ENCODE measurements at regions not wholly inside any gene's neighbourhood (a gene's known extent, or its start where the extent isn't known, plus 50 kb on each side); places are given as distances from the start of the nearest gene placed in this dataset.

DNA sequence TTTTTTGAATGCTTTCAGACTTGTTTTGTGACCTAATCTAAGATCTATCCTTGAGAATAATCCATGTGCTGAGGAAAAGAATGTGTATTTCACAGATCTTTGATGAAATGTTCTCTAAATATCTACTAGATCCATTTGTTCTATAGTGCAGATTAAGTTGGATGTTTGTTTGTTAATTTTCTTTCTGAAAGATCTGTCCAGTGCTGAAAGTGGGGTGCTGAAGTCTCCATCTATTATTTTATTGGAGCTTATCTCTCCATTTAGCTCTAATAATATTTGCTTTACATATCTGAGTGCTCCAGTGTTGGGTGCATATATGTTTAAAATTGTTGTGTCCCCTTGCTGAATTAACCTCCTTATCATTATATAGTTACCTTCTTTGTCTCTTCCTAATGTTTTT, 303.6 kb downstream of the HTR1B start (continued):
- TF ChIP-seq FOXA1 (IDR thresholded peaks at IDR 0.05) (no peak), RXRA (IDR thresholded peaks at IDR 0.05) (no peak)

DNA sequence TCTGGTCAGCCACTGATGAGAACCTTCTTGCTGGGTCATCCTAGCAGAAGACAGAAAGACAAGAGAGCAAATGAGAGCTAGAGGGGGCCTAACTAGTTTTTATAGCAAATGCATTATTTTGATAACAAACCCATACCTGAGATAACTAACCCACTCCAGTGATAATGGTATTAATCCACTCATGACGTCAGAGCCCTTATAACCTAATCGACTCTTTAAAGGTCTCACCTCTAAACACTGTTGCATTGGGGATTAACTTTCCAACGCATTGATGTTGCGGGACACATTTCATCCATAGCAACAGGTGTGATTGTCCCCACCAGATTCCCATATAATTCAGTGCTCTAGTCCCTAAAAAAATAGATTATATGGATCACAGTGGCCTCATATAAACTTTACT, 312.1 kb downstream of the HTR1B start:
- TF ChIP-seq, protein P1, sequence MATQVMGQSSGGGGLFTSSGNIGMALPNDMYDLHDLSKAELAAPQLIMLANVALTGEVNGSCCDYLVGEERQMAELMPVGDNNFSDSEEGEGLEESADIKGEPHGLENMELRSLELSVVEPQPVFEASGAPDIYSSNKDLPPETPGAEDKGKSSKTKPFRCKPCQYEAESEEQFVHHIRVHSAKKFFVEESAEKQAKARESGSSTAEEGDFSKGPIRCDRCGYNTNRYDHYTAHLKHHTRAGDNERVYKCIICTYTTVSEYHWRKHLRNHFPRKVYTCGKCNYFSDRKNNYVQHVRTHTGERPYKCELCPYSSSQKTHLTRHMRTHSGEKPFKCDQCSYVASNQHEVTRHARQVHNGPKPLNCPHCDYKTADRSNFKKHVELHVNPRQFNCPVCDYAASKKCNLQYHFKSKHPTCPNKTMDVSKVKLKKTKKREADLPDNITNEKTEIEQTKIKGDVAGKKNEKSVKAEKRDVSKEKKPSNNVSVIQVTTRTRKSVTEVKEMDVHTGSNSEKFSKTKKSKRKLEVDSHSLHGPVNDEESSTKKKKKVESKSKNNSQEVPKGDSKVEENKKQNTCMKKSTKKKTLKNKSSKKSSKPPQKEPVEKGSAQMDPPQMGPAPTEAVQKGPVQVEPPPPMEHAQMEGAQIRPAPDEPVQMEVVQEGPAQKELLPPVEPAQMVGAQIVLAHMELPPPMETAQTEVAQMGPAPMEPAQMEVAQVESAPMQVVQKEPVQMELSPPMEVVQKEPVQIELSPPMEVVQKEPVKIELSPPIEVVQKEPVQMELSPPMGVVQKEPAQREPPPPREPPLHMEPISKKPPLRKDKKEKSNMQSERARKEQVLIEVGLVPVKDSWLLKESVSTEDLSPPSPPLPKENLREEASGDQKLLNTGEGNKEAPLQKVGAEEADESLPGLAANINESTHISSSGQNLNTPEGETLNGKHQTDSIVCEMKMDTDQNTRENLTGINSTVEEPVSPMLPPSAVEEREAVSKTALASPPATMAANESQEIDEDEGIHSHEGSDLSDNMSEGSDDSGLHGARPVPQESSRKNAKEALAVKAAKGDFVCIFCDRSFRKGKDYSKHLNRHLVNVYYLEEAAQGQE (IDR thresholded peaks at IDR 0.05): no peak
- TF ChIP-seq, protein P2, sequence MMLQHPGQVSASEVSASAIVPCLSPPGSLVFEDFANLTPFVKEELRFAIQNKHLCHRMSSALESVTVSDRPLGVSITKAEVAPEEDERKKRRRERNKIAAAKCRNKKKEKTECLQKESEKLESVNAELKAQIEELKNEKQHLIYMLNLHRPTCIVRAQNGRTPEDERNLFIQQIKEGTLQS (IDR thresholded peaks at IDR 0.05): no peak
- TF ChIP-seq, protein P3, sequence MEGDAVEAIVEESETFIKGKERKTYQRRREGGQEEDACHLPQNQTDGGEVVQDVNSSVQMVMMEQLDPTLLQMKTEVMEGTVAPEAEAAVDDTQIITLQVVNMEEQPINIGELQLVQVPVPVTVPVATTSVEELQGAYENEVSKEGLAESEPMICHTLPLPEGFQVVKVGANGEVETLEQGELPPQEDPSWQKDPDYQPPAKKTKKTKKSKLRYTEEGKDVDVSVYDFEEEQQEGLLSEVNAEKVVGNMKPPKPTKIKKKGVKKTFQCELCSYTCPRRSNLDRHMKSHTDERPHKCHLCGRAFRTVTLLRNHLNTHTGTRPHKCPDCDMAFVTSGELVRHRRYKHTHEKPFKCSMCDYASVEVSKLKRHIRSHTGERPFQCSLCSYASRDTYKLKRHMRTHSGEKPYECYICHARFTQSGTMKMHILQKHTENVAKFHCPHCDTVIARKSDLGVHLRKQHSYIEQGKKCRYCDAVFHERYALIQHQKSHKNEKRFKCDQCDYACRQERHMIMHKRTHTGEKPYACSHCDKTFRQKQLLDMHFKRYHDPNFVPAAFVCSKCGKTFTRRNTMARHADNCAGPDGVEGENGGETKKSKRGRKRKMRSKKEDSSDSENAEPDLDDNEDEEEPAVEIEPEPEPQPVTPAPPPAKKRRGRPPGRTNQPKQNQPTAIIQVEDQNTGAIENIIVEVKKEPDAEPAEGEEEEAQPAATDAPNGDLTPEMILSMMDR (IDR thresholded peaks at IDR 0.05; ENCODE audit: low read depth, low read length, missing input control): no peak
- TF ChIP-seq TAF1 (conservative IDR thresholded peaks at IDR 0.05) (no peak), SP1 (IDR thresholded peaks at IDR 0.05) (no peak), RAD21 (IDR thresholded peaks at IDR 0.05) (no peak), GABPA (IDR thresholded peaks at IDR 0.05 in 1 of 2, conservative IDR thresholded peaks at IDR 0.05 in 1 of 2) (no peak), HNF4A (conservative IDR thresholded peaks at IDR 0.05) (no peak), EGR1 (IDR thresholded peaks at IDR 0.05; ENCODE audit: low read depth in 2 of 2) (no peak)
- TF ChIP-seq, protein P4, sequence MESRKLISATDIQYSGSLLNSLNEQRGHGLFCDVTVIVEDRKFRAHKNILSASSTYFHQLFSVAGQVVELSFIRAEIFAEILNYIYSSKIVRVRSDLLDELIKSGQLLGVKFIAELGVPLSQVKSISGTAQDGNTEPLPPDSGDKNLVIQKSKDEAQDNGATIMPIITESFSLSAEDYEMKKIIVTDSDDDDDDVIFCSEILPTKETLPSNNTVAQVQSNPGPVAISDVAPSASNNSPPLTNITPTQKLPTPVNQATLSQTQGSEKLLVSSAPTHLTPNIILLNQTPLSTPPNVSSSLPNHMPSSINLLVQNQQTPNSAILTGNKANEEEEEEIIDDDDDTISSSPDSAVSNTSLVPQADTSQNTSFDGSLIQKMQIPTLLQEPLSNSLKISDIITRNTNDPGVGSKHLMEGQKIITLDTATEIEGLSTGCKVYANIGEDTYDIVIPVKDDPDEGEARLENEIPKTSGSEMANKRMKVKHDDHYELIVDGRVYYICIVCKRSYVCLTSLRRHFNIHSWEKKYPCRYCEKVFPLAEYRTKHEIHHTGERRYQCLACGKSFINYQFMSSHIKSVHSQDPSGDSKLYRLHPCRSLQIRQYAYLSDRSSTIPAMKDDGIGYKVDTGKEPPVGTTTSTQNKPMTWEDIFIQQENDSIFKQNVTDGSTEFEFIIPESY (IDR thresholded peaks at IDR 0.05): no peak
- TF ChIP-seq, protein P5, sequence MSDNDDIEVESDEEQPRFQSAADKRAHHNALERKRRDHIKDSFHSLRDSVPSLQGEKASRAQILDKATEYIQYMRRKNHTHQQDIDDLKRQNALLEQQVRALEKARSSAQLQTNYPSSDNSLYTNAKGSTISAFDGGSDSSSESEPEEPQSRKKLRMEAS (IDR thresholded peaks at IDR 0.05): no peak
- Histone ChIP-seq H3K4me3 (ENCODE audit: low read depth in 1 of 3, low read length in 3 of 3) (no peak overlapping the region), H3K36me3 (ENCODE audit: control insufficient read depth in 4 of 4, insufficient read depth in 3 of 4, low read depth in 1 of 4, low read length in 3 of 4) (no peaks in the 10 kb centered on the region), H3K9ac (ENCODE audit: low read depth in 1 of 2, low read length in 2 of 2) (no peak overlapping the region), H3K27ac (ENCODE audit: low read depth in 1 of 2, low read length in 2 of 2) (no peak overlapping the region), H3K9me3 (ENCODE audit: control insufficient read depth in 4 of 4, low read length in 3 of 4) (no peaks in the 10 kb centered on the region), H3K27me3 (ENCODE audit: control insufficient read depth in 4 of 4, insufficient read depth in 4 of 4, low read length in 3 of 4) (no peaks in the 10 kb centered on the region), H3K4me1 (ENCODE audit: control insufficient read depth in 4 of 4, insufficient read depth in 4 of 4, low read length in 3 of 4) (no peaks in the 10 kb centered on the region)
- no peak for DNase-seq (ENCODE audit: low spot score)
- WGBS: 70% methylated on average over 4 of the region's 4 CpGs

DNA sequence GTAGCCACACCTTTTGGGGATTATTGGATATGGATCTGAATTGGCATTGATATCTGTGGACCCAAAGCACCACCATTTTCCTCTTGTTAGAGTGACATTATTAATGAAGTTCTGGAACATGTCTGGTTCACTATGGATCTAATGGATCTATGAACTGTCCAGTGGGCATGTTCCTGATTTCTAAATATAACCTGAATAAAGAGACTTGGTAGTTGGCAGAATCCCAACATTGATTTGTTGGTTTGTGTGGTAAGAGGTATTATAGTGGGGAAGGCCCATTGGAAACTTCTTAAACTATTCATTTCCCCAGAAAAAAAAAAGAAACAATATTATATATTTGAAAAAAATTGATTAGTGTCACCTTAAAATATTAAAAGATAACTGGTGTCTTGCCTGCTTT, 312.6 kb downstream of the HTR1B start:
- H3K27ac ChIP-seq (ENCODE audit: low read depth in 1 of 2, low read length in 2 of 2): no peak overlapping the region

More for the DNA sequence above, 312.6 kb downstream of the HTR1B start:
- Histone ChIP-seq H3K36me3 (ENCODE audit: control insufficient read depth in 4 of 4, insufficient read depth in 3 of 4, low read depth in 1 of 4, low read length in 3 of 4) (no peaks in the 10 kb centered on the region), H3K4me3 (ENCODE audit: low read depth in 1 of 3, low read length in 3 of 3) (no peak overlapping the region), H3K9me3 (ENCODE audit: control insufficient read depth in 4 of 4, low read length in 3 of 4) (no peaks in the 10 kb centered on the region), H3K4me1 (ENCODE audit: control insufficient read depth in 4 of 4, insufficient read depth in 4 of 4, low read length in 3 of 4) (no peaks in the 10 kb centered on the region), H3K9ac (ENCODE audit: low read depth in 1 of 2, low read length in 2 of 2) (no peak overlapping the region), H3K27me3 (ENCODE audit: control insufficient read depth in 4 of 4, insufficient read depth in 4 of 4, low read length in 3 of 4) (no peaks in the 10 kb centered on the region)
- no peak for DNase-seq (ENCODE audit: low spot score)
- TF ChIP-seq FOXA1 (IDR thresholded peaks at IDR 0.05): no peak
- TF ChIP-seq, protein P1 (IDR thresholded peaks at IDR 0.05): peak; percentile 17
- TF ChIP-seq YY1 (IDR thresholded peaks at IDR 0.05): peak; percentile 12

All from liver (tissue), 8 donors.